Suprapubic skin (tissue), 4 donors: ENCODE measurements at regions not wholly inside any gene's neighbourhood (a gene's known extent, or its start where the extent isn't known, plus 50 kb on each side); places are given as distances from the start of the nearest gene placed in this dataset.
"Not testable (repeated sequence)": the region's sequence is repeated elsewhere in the genome, so short reads cannot be mapped to it uniquely, and the experiment has no call there.

Experiments used
- DNase-seq, 2 donors: peaks; one replicate each; pipeline ENCODE4 v3.0.0-alpha.2; 2019; ENCODE audit warnings: low spot score in 2 of 2
- H3K27ac ChIP-seq: fragments of 200-600 bp; sonication (generic); one replicate; pipeline ENCODE4 v1.5.1; 2019
- H3K27me3 ChIP-seq: fragments of 200-600 bp; sonication (generic); one replicate; pipeline ENCODE4 v1.5.1; 2019
- H3K36me3 ChIP-seq: fragments of 200-600 bp; sonication (generic); one replicate; pipeline ENCODE4 v1.5.1; 2019
- H3K4me1 ChIP-seq: fragments of 200-600 bp; sonication (generic); one replicate; pipeline ENCODE4 v1.5.1; 2019
- H3K4me3 ChIP-seq: fragments of 200-600 bp; sonication (generic); one replicate; pipeline ENCODE4 v1.5.1; 2019; ENCODE audit warnings: mild to moderate bottlenecking
- H3K9me3 ChIP-seq: fragments of 200-600 bp; sonication (generic); one replicate; pipeline ENCODE4 v1.5.1; 2019
- EP300 ChIP-seq: sonication (generic); formaldehyde crosslinking; IDR thresholded peaks from one replicate; pipeline ENCODE4 v1.6.1; 2017; ENCODE audit warnings: antibody characterized with exemption
- POLR2A ChIP-seq, 2 donors: fragments of 450-650 bp; IDR thresholded peaks; one replicate each; pipeline ENCODE4 v1.6.1; 2017; ENCODE audit warnings: antibody characterized with exemption in 2 of 2, mild to moderate bottlenecking in 2 of 2, moderate library complexity in 2 of 2
- POLR2AphosphoS5 ChIP-seq, 3 donors: sonication (generic); formaldehyde crosslinking; IDR thresholded peaks; one replicate each; pipeline ENCODE4 v1.6.1; 2017; ENCODE audit warnings: antibody characterized with exemption in 3 of 3
- WGBS: methylation state at CpG from one replicate; pipeline ENCODE4 v1.1.5; 2018; 5-methylcytosine and 5-hydroxymethylcytosine counted together
- TF ChIP-seq, protein P1 (sequence below), 2 donors: fragments of 200-600 bp in 1 of 2; fragments of 450-650 bp in 1 of 2; sonication (generic) in 1 of 2; IDR thresholded peaks; one replicate each; pipeline ENCODE4 v1.5.1; 2016 to 2019; ENCODE audit warnings: antibody characterized with exemption in 2 of 2, mild to moderate bottlenecking in 1 of 2, moderate library complexity in 1 of 2

DNA sequence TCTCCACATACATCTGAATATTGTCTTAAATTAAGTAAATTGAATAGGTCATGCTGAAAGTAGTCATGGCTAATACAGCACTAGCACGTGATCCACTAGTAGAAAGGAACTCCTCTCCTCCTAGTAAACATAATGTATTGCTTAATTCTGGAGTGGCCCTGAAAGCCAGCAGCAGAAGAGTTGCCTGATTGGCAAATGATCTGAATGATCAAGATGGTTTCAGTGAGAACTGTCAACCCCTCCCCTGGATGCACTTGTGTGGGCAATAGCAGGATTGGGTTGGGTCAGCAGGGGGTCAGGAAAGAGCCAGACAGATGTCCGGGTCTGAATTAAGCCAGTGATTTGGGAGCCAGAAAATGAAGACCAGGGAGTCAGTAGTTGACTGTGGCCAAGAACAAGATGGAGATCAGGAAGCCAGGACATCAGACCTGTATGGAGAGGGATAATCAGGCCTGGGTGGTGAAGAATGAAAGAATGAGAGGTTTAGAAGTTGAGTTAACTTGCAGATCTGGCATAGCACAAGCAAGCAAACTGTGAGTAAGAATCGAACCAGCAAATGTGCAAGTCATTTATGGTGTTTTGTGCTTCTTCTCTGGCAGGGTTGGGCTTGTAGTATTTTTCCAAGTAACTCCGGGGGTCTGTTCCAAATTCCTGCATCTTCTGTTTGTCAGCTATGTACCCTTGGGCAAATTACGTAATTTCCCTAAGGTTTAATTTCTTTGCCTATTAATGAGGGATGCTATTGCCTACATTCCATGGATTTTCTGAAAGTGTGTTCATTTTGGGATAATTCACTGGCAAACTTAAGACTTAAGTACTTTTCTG, 304.9 kb downstream of the CD109 start:
- Histone ChIP-seq H3K9me3 (no peaks in the 10 kb centered on the region), H3K27ac (no peak overlapping the region), H3K36me3 (no peaks in the 10 kb centered on the region), H3K4me3 (no peak overlapping the region), H3K27me3 (no peaks in the 10 kb centered on the region), H3K4me1 (no peaks in the 10 kb centered on the region)
- 54% methylated on average over 5 of the region's 5 CpGs for WGBS
- TF ChIP-seq, protein P1, sequence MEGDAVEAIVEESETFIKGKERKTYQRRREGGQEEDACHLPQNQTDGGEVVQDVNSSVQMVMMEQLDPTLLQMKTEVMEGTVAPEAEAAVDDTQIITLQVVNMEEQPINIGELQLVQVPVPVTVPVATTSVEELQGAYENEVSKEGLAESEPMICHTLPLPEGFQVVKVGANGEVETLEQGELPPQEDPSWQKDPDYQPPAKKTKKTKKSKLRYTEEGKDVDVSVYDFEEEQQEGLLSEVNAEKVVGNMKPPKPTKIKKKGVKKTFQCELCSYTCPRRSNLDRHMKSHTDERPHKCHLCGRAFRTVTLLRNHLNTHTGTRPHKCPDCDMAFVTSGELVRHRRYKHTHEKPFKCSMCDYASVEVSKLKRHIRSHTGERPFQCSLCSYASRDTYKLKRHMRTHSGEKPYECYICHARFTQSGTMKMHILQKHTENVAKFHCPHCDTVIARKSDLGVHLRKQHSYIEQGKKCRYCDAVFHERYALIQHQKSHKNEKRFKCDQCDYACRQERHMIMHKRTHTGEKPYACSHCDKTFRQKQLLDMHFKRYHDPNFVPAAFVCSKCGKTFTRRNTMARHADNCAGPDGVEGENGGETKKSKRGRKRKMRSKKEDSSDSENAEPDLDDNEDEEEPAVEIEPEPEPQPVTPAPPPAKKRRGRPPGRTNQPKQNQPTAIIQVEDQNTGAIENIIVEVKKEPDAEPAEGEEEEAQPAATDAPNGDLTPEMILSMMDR (IDR thresholded peaks at IDR 0.05), result no peak
- TF ChIP-seq EP300, result no peak
- no peak for TF ChIP-seq POLR2A (IDR thresholded peaks at IDR 0.05)
- TF ChIP-seq POLR2AphosphoS5 (IDR thresholded peaks at IDR 0.05), result no peak
- peak in 1 of 2 donors; percentile 63 for DNase-seq

DNA sequence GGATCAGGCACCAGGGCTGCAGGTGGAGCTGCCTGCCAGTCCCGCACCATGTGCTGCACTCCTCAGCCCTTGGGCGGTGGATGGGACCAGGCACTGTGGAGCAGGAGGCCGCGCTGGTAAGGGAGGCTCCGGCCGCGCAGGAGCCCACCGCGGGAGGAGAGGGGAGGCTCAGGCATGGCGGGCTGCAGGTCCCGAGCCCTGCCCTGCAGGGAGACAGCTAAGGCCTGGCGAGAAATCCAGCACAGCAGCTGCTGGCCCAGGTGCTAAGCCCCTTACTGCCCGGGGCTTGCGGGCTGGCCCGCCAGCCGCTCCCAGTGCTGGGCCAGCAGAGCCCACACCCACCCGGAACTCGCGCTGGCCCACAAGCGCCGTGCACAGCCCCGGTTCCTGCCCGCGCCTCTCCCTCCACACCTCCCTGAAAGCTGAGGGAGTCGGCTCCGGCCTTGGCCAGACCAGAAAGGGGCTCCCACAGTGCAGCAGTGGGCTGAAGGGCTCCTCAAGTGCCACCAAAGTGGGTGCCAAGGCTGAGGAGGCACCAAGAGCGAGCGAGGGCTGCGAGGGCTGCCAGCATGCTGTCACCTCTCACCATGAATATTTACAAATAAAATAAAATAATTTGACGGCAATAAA, 294.7 kb downstream of the CD109 start:
- H3K9me3 ChIP-seq, H3K4me3 ChIP-seq, H3K4me1 ChIP-seq, H3K36me3 ChIP-seq, DNase-seq, H3K27me3 ChIP-seq, H3K27ac ChIP-seq: not testable (repeated sequence)
- 98% methylated on average over 8 of the region's 30 CpGs for WGBS

GRCh38 chr6:73989428-73989827, 293.4 kb downstream of the CD109 start:
- no peak for DNase-seq
- Histone ChIP-seq H3K9me3 (no peaks in the 10 kb centered on the region), H3K36me3 (no peaks in the 10 kb centered on the region), H3K4me3 (no peak overlapping the region), H3K27ac (no peak overlapping the region), H3K27me3 (no peaks in the 10 kb centered on the region), H3K4me1 (peaks cover 6% of the 10 kb centered on the region)
- TF ChIP-seq POLR2A (IDR thresholded peaks at IDR 0.05) (no peak), POLR2AphosphoS5 (IDR thresholded peaks at IDR 0.05) (no peak), EP300 (no peak)
- TF ChIP-seq, protein P1 (IDR thresholded peaks at IDR 0.05), result no peak
- 95% methylated on average over 3 of the region's 3 CpGs for WGBS

- no peak overlapping the region for H3K27ac ChIP-seq
- H3K36me3 ChIP-seq, result no peaks in the 10 kb centered on the region
- TF ChIP-seq POLR2A (IDR thresholded peaks at IDR 0.05) (no peak), EP300 (no peak), POLR2AphosphoS5 (IDR thresholded peaks at IDR 0.05) (peak in 1 of 3 donors; percentile 17)
- TF ChIP-seq, protein P1 (IDR thresholded peaks at IDR 0.05), result peak in 1 of 2 donors; percentile 33
- DNase-seq, result no peak
- H3K4me1 ChIP-seq, result peaks cover 6% of the 10 kb centered on the region
- no peak overlapping the region for H3K4me3 ChIP-seq
- H3K27me3 ChIP-seq, result no peaks in the 10 kb centered on the region
- H3K9me3 ChIP-seq, result no peaks in the 10 kb centered on the region
- WGBS, result 8% methylated on average over 2 of the region's 2 CpGs
Measured at GRCh38 chr6:73985891-73986290, 289.9 kb downstream of the CD109 start.

DNA sequence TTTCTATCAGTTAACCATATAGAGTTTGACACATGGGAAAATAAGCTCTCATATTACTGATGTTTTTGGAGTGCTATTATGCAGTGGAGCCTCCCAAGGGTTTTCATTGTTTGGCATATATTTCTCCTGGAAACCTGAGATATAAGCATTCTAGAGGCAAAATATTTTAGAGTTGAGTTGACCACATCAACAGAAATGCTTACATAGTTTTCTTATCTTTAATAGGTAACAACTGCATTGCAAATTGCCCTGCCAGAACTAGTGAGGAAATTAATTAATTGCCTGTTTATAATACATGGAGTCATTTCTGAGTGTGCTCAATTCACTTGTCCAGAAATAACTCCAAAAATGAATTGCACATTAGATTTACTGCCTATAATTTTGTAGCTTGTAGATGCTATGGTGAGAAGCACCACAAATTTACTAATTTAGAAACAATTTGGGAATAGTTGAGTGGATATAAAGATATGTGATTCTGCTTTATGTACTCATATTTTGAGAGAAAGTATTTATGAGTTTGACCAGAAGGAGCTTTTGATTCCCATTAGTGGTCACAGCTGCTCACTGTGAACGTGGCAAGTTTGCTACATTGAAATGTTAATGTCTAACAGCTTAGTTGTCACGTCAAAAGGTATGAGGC, 288.7 kb downstream of the CD109 start:
- no peak for DNase-seq
- Histone ChIP-seq H3K9me3 (no peaks in the 10 kb centered on the region), H3K36me3 (no peaks in the 10 kb centered on the region), H3K27me3 (no peaks in the 10 kb centered on the region), H3K4me1 (peaks cover 6% of the 10 kb centered on the region), H3K27ac (no peak overlapping the region), H3K4me3 (no peak overlapping the region)
- TF ChIP-seq POLR2AphosphoS5 (IDR thresholded peaks at IDR 0.05), result no peak
- no peak for TF ChIP-seq POLR2A (IDR thresholded peaks at IDR 0.05)
- TF ChIP-seq EP300, result no peak
- TF ChIP-seq, protein P1 (IDR thresholded peaks at IDR 0.05), result no peak
- WGBS, result 71% methylated on average over 2 of the region's 2 CpGs
